Hematopoietic multipotent progenitor cell treated with erythropoietin and hydrocortisone succinate and interleukin-3 and kit ligand, for 8 days (in vitro differentiated cells): ENCODE measurements at regions not wholly inside any gene's neighbourhood (a gene's known extent, or its start where the extent isn't known, plus 50 kb on each side); places are given as distances from the start of the nearest gene placed in this dataset.

Source experiments
- DNase-seq: peaks from one replicate; pipeline ENCODE4 v3.0.0-alpha.2; 2015

- DNase-seq: no peak
These were observed 480.6 kb upstream of the BTBD3 start for GRCh38 chr20:11437090-11437489.

GRCh38 chr20:11437611-11438380 lies 479.9 kb upstream of the BTBD3 start:
- DNase-seq: no peak

GRCh38 chr20:11438412-11438811 lies 479.3 kb upstream of the BTBD3 start:
- no peak for DNase-seq

GRCh38 chr20:11443382-11444119 lies 474.1 kb upstream of the BTBD3 start:
- no peak for DNase-seq

GRCh38 chr20:11445161-11445560 lies 472.5 kb upstream of the BTBD3 start:
- DNase-seq: no peak

GRCh38 chr20:11445891-11446290 lies 471.8 kb upstream of the BTBD3 start:
- no peak for DNase-seq

GRCh38 chr20:11447371-11448100 lies 470.2 kb upstream of the BTBD3 start:
- DNase-seq: no peak

- DNase-seq: no peak
These were observed 469.1 kb upstream of the BTBD3 start for GRCh38 chr20:11448554-11448953.

- no peak for DNase-seq
These were observed 465.9 kb upstream of the BTBD3 start for GRCh38 chr20:11451793-11452291.

GRCh38 chr20:11452326-11452725 lies 465.4 kb upstream of the BTBD3 start:
- no peak for DNase-seq

GRCh38 chr20:11453430-11453829 lies 464.3 kb upstream of the BTBD3 start:
- DNase-seq: peak; percentile 22

GRCh38 chr20:11454966-11455799 lies 462.5 kb upstream of the BTBD3 start:
- DNase-seq: no peak

- DNase-seq: no peak
These were observed 460.2 kb upstream of the BTBD3 start for GRCh38 chr20:11457488-11457887.

GRCh38 chr20:11459090-11459890 lies 458.4 kb upstream of the BTBD3 start:
- DNase-seq: no peak

GRCh38 chr20:11467436-11467835 lies 450.3 kb upstream of the BTBD3 start:
- no peak for DNase-seq

GRCh38 chr20:11468880-11469279 lies 448.8 kb upstream of the BTBD3 start:
- no peak for DNase-seq

GRCh38 chr20:11469795-11470435 lies 447.8 kb upstream of the BTBD3 start:
- DNase-seq: no peak

- DNase-seq: no peak
These were observed 443.7 kb upstream of the BTBD3 start for GRCh38 chr20:11473983-11474382.

GRCh38 chr20:11483697-11484096 lies 434.0 kb upstream of the BTBD3 start:
- DNase-seq: no peak

GRCh38 chr20:11484479-11484878 lies 433.2 kb upstream of the BTBD3 start:
- DNase-seq: no peak

- DNase-seq: peak; percentile 53
These were observed 425.3 kb upstream of the BTBD3 start for GRCh38 chr20:11492386-11492785.
